ENCODE measurements at regions not wholly inside any gene's neighbourhood (a gene's known extent, or its start where the extent isn't known, plus 50 kb on each side); places are given as distances from the start of the nearest gene placed in this dataset.

DNA sequence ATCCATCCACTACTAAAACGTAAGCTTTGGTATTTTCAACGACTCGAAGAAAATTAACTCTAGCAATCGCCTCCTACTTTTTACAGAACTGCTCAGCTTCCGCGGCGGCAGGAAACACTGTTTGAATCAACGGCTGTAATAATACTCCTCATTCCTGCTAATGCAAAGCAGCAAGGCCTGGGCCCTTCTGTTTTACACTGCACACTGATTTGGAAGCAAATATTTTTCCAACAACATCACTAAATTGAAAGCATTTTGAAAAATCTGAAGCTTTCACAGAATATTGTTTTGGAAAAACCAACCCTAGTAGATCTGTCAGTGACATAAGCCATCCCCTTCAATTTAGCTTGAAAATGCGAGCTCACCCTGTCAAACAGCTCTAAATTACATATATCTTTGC lies 261.2 kb downstream of the TXNL1 start:
- DNase-seq = peak in 1 of 2 experiments; percentile 17

DNA sequence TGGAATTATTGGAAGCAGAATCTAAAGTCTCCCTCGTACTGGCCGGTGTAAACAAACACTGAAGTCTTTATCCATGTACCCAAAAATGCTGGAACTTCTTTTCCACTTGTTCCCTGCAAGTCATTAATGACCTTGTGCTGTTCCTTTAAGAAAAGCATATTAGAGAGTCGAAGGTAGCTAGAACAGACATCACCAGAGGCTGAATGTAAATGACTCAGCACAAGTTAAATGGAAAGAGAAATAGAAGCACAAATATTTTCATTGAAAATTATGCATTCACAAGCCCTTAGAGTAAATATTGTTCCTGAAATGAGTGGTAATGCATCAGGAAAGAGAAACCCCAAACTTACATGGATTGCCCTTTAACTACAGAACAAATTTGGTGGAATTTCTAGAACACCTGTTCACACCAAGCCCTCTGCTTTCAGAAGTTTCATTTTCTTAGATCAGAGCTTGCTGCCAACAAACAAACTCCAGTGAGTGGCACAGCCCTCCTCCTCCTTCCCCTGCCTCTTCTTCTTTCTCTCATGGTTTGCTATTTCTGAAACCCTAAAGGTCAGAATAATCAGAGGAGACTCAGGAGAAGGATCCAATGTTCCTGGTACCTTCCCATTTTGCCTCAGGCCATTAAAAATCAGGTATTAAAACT lies 264.3 kb downstream of the TXNL1 start:
- DNase-seq = no peak

DNA sequence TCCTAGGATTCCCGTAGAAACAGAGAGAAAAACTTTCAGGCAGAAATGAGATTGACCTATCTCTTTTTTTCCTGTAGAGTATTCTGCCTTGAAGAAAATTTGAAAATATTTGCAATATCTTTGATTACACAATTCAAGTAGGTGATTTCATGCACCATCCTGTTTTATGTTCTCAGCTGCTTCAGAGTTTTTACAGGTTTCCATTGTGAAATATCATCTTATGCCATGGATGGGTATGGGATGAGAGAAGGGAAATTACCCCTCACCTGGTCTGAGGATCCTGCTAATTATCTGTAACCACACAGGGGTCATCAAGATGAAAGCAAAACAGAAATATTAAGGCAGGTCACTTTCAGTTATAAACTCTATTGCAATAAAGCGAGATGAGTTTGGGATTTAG lies 264.8 kb downstream of the TXNL1 start:
- DNase-seq = no peak

DNA sequence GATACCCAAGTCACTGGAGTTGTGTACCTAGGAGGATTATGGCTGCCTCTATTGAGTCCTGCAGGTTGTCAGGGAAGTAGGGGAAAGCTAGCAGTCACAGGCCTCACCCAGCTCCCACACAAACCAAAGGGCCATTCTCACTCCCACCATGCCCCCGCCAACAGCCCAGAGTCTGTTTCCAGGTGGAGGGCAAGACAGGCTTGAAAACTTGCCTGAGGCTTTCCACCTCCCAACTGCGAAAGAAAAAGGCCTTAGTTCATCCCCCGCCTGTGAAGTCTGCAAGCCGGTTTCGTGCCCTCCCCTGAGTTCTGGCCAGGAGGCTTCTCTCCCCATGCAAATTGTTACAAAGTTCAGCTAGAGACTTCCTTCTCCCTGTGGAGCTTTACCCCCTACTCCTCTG lies 270.3 kb downstream of the TXNL1 start:
- DNase-seq = no peak

DNA sequence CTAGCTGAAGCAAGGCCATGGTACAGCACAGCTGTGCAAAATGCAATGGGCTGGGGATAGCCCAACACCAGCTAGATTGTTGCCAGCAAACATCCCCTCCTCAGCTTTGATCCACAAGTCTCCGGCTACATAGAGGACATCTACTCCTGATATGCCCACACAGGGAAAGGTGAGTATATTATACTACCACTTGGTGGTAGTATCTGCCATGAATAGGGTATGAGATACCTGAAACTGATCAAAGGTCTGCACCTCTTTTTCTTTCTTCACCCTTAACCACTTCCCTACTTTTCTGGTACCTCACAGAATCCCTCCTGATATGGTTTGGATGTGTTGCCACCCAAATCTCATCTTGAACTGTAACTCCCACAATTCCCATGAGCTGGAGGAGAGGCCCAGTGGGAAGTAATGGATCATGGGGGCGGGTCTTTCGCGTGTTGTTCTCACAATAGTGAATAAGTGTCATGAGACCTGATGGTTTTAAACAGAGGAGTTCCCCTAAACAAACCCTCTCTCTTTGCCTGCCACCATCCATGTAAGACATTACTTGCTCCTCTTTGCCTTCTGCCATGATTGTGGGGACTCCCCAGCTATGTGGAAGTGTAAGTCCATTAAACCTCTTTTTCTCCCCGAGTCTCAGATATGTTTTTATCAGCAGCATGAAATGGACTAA lies 279.6 kb downstream of the TXNL1 start:
- DNase-seq = peak in 1 of 2 experiments; percentile 20

DNA sequence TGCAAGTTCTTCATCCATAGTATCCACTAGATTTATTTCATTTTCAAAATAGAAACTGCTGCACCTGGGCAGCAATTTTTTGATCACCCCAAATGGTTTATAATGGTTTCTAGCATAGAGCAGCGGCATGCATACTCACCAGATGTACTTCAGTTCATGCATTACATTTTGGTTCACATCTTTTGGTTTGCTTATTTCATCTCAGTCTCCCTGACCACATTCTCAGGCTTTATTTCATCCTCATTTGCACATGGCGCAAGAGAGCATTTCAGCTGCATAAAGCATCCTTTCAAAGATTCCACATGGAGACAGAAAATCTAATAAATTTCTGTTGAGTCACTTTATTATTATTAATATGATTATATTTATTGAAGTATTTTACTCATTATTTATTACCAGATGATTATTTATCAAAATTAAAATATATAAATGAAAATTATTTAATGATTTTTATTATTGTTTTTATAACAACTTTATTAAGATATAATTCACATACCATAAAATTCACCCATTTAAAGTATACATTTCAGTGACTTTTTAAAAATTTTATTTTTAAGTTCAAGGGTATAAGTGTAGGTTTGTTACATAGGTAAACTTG lies 284.6 kb downstream of the TXNL1 start:
- DNase-seq = no peak

DNA sequence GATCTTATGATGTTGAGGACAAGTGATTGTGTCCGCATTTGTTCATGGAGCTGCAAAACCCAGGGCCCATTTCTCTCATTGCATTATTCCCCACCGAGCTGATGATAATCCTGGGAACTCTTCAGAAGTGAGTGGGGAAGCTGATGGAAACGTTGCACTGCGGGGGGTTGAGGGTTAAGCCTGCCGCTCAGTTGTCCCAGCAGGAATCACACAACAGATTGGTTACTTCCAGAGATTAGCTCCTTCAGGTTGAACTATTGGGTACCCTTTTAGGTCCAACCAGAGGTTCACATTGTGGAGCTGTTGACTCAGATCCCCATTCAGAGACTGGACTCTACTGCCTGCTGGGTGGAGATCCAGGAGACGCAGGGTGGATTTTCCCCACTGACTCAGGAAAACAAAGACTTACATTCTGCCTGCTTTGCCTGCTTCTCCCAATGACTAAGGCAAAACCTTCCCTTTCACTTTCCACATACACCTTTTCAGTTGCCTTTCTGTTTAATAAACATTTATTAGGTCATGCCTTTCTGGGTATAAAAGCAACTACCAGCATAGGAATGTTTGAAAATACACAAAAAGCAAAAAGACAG lies 286.4 kb downstream of the TXNL1 start:
- no peak for DNase-seq

DNA sequence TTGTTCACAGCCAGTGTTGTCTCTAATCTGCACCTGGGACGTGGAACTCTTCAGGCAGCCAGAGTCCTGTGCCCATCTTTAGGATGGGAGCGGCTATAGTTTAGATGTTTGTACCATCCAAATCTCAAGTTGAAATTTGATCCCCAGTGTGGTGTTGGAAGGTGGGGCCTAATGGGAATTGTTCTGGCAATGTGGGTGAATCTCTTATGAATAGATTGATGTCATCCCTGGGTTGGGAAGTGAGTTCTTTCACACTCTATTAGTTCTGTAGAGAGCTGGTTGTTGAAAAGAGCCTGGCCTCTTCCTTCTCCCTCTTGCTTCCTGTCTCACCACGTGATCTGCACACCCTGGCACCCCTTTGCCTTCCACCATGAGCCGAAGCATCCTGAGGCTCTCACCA lies 300.9 kb downstream of the TXNL1 start:
- no peak for DNase-seq

DNA sequence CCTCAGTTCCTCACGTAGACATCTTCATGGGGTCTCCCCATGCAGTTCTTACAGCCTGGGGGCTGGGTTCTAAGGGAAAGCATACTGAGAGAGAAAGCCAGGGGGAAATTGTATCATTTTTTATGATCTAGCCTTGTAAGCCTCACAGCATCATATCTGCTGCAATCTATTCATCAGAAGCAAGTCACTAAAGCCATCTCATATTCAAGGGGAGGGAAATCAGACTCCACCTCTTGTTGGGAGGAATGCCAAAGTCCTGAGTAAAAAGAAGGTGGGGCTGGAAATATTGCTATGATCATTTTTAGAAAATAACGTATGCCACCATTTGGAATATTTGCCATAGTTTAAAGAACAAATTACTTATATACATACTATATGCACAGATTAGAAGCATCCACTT lies 304.6 kb downstream of the TXNL1 start:
- DNase-seq = no peak

DNA sequence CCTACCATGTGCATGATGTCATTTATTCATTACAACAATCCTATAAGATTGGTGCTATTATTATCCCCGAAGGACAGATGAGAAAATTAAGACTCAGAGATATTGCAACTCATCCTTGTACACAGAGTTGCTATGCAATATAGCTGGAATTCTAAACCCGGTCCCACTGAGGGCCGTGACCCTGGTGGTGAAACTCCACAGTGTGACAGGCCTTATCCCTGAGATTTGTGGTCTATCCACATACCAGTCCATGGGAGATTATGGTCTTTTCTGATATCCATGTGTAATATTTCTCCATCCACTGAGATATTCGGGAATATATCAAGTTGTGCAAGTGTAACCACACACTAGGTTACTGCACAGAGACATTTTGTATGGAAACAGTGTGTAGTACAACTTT lies 305.2 kb downstream of the TXNL1 start:
- no peak for DNase-seq

DNA sequence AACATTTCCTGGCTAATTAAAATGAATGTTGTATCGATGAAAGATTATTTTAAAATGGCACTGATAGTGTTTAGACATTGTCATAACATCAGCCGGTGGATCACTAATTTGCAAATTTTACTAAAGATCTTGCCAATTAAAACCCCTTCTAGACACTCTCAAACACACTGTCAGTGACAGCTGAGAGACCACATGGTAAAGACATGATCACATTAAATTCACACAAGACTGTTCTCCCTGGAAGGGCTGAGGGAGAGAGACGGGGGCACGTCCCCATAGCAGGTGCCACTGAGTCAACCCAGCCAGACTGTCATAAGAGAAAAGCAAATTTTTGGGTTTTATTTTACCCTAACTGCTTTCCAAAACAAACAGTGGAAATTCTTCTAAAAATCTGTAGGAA lies 306.0 kb downstream of the TXNL1 start:
- DNase-seq = no peak

DNA sequence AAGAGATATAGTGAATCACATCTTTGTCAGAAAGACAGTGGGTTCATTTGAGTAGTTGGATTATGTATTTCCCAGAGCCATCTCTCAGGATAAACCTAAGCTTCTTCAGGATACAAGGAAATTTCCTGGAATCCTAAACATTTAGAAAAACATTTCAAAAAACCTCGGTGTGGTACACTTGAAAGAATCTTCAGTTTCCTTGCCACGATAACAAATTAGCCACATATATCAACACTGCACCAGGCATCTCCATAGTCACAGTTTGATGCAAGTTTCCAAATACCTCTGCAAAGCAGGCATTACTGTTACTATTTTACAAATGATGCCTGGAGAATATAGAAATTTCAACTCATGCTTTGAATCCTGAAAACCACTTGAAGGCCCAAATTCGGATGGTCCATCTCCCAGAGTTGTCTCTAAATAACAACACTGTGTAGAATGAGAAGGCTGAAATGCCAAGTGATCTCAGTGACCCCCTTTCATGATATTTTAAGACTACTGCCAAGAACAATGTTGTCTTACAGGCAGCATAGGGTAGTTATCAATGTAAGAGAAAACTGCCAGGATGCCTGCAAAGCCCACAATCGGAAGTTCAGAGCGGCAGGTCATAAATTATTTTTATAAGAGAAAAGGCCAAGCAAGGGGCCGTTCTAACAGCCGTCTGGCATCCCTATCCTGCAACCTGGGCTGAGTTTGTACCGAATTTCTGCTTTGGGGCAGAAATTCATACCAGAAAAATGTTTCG lies 307.9 kb downstream of the TXNL1 start:
- no peak for DNase-seq

DNA sequence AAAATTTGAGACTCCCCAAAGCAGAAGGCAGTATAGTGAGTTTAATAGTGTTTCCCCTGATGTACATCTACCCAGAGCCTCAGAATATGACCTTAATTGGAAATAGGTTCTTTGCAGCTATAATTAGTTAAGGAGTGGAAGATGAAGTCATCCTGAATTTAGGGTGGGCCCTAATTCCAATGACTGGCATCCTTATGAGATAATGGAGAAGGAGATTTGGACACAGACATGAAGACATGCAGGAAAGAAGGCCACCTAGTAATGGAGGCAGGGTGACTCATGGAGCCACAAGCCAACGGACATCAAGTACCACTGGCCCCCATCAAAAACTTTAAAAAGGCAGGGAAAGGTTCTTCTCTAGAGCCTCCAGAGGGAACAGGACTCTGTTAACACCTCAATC lies 308.9 kb downstream of the TXNL1 start:
- DNase-seq = no peak

DNA sequence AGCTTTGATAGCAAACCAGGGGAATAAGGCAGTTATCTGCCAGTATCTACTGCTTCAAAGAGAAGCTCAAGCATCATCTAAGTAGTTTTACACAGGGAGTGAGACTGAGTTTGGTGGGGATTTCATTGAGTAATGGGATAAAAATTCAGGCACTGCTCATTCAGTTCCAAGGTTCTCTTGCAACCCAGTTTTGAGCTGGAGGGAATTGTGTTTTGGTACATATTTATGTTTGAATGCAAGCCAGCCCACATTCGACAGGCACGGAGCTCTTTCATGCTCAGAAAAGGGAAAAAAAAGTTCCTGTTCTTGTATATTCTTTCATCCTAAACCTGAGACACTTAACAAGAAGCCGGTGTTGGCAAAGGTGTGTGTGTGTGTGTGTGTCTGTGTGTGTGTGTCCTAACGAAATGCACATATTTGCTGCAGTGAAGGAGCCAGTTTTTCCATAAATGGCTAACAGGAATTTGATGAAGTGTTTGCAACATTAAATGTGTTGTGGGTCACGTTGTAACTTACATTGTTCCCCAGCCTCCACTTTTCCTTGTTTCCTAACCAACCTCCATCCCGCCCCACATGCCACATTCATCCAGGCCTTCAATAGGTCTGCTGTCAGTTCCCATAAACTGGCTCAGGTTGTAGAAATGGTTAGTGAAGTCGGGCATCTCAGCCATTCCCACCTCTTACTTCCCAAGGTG lies 311.1 kb downstream of the TXNL1 start:
- DNase-seq = no peak

DNA sequence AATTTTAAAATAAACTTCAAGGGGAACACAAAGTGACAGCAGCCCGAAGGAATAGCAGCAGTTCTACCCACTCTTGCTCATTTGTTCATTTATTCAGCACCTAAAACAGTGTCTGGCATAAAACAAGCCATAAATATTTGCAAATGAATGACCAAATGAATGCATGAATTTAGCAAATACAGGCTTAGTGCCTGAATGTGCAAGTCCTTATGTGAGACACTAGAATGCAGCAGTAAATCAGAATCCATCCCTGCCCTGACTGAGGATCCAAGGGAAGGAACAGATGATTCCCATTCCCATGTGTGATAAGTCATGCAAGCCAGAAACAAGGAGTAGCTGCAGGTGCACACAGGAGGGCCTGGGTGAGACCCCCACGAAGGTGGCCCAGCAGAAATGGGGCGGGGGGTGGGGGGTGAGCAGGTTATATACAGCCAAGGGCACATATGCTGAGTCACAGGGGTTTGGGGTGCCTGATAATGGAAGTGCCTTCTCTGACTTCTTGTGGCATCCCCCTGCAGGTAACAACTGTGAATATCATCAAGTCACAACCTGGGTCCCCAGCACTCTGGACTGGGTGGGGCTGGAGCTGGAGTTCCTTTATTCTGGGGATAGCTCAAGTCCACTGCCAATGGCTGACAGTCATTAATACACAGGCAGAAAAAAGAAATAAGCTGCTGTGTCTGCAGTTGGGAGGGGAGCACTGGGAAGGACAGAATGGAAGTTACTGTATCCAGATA lies 311.9 kb downstream of the TXNL1 start:
- DNase-seq = no peak

DNA sequence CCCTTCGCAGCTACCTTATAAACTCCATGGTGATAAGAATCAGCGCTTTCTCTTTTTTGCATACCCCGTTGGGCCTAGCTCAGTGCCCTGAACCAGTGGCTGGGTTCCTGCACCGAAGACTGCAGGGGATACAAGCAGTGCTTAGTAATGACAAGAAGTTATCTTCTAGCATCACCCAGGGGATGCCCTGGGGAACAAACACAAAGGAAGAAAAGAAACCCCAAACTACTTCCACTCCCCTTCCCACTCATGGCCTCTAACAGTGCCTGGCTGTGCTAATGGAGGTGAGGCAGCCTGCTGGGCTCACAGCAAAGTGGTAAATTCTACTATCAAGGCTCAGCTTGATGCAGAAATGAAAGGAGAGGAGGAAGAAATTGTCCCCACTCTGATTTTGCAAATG lies 314.7 kb downstream of the TXNL1 start:
- DNase-seq = no peak

DNA sequence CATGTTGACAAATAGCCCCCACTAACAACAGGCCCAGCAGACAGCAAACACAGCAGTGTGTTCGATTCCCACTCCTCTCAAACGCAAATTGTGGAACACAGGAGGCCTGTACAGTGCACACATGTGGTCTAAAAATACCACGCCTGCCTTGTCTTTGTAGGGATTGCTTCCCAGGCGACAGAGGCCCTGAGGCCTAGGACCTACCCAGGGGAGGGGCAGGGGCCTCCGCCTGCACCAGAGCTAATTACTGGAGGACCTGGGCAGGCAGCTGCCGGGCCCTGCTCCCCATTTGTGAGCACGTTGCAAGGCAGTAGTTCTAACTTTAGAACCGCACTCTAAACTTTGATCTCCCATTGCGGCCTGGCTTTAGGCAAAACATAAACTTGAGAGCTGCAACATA lies 316.0 kb downstream of the TXNL1 start:
- no peak for DNase-seq

DNA sequence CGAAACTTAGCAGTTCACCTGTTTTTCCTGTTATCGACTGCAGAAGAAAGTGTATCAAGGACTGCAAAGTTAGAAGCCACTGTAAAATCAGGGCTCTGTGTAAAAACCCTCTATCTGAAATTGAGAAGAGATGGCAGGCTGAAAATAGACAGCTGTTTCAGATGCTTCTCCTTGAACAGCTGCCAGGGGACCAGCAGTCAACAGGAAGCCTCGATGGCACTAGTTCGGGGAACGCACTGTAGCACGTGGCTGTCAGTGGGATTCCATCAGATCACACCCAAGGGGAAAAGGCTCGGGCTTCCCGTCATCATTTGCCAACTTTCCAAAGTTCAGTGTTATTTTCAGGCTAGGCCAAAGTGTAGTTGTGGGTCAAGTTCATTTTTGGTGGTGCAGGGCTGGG lies 316.9 kb downstream of the TXNL1 start:
- DNase-seq = no peak

DNA sequence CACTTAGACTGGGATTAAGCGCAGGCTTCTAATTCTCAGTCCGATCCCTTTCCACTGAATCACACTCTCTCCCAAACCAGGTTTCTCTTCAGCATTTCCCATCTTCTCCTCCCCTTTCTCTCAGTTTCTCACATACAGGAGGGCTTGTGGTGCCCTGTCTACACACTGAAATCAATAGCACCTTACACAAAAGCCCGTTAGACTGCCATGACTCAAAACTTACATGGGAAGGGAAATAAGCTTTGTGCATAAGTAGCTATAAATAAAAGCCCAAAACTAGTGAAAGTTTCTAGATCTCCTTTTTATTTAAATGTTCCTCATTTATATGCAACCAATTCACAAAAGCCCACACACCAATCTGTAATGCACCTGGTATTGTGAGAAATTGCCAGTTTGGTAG lies 318.4 kb downstream of the TXNL1 start:
- no peak for DNase-seq

DNA sequence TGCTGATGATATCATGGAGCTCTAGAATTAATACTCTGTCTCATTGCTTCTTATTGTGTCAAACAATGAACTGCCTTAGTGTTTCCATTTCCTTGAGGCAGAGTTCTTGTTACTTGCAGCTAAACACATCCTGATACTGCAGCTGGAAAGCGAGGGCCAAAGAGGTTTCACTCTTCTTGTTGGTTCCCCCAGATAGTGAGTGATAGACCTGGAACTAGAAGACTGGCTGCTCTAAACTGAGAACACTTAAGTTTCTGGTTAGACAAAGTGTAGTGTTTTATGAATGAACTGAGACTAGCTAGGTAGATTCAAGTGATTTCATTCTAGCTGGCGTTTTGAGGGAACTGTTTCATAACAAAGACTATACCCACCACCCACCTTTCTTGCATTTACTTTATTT lies 321.7 kb downstream of the TXNL1 start:
- DNase-seq = no peak

DNA sequence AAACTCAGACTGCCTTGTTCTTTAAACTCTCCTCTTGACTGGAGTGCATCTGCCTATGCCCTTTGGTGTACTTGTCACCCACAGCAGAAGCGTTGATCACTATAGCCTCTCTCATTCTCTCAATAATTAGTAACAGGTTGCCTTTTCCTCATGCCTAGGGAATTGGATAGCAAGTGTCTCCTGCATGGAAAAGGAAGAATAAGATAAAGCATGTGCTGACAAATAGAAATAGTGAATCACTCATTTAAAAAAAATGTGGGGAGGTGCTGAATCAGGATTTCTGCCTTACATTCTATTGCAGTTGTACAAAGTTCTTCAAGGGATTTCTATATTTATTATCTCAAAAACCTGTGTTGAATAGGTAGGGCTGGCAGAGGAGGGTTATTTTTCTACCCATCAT lies 323.0 kb downstream of the TXNL1 start:
- DNase-seq = no peak

DNA sequence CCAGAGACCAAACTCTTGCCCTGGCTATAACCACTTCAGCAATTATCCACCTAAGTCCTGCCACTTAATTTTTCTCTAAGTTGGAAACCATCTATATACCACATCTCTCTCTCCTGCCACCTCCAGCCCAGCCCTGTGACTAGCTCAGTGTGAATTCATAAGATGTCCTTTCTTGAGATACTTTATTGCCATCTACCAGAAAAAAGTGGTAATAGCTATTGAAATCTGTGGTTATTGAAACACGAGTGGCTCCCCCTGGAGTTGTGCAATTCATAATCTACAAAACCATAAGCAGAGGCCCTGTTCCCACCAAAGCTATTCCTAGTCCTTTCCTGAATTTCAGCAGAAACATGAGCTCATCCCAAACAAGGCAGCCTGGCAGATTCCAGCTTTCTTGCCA lies 324.0 kb downstream of the TXNL1 start:
- DNase-seq = peak in 1 of 2 experiments; percentile 22
